ENCODE measurements at regions not wholly inside any gene's neighbourhood (a gene's known extent, or its start where the extent isn't known, plus 50 kb on each side); places are given as distances from the start of the nearest gene placed in this dataset.

GRCh38 chr6:76466286-76466685 lies 393.8 kb upstream of the IMPG1 start:
- Histone ChIP-seq H3K4me2 (ENCODE audit: low read length) (no peak overlapping the region), H2AFZ (ENCODE audit: low read depth, low read length, poor library complexity, severe bottlenecking) (no peak overlapping the region), H3K27ac (ENCODE audit: low read depth, low read length) (no peak overlapping the region), H3K9me3 (ENCODE audit: control insufficient read depth in 1 of 2, insufficient read depth in 1 of 2, low read depth in 1 of 2, low read length in 2 of 2) (no peaks in the 10 kb centered on the region), H4K20me1 (ENCODE audit: insufficient read depth) (no peaks in the 10 kb centered on the region), H3K4me3 (replicated peaks in 1 of 2; ENCODE audit: low read depth in 1 of 2, low read length in 2 of 2) (no peak overlapping the region), H3K36me3 (ENCODE audit: control insufficient read depth in 1 of 2, insufficient read depth in 2 of 2, low read length in 2 of 2) (no peaks in the 10 kb centered on the region), H3K79me2 (ENCODE audit: insufficient read depth, low read length) (no peaks in the 10 kb centered on the region), H3K9ac (ENCODE audit: low read length) (no peak overlapping the region), H3K4me1 (ENCODE audit: control insufficient read depth in 1 of 2, insufficient read depth in 2 of 2, low read length in 2 of 2) (no peaks in the 10 kb centered on the region), H3K9me2 (ENCODE audit: insufficient read depth) (no peaks in the 10 kb centered on the region), H3K27me3 (ENCODE audit: insufficient read depth, low read length) (no peaks in the 10 kb centered on the region)
- BruUV-seq (replicated peaks): no TSS peak
- POLR2A ChIA-PET: no interaction called here
- intact Hi-C loops (cut with micrococcal nuclease): no loop called here
- CTCF ChIA-PET: no interaction called here
- DNase-seq (ENCODE audit: low read depth, low spot score): no peak
- ATAC-seq: no peak
- RAD21 ChIA-PET (ENCODE audit: low non-redundant PET in 1 of 2, low total read pairs in 2 of 2, uncharacterized antibody in 2 of 2, unreplicated experiment in 2 of 2): no interaction called here
- TF ChIP-seq CBX3 (IDR thresholded peaks at IDR 0.05; ENCODE audit: low read depth) (no peak), ZBTB33 (IDR thresholded peaks at IDR 0.05; ENCODE audit: extremely low read depth, insufficient replicate concordance, low read length) (no peak), CEBPB (IDR thresholded peaks at IDR 0.05; ENCODE audit: low read depth) (no peak), ZFX (IDR thresholded peaks at IDR 0.05) (no peak), EGR1 (IDR thresholded peaks at IDR 0.05; ENCODE audit: low read depth) (no peak), RAD21 (IDR thresholded peaks at IDR 0.05; ENCODE audit: low read depth) (no peak), YY1 (IDR thresholded peaks at IDR 0.05; ENCODE audit: extremely low read depth, insufficient replicate concordance, low read depth, low read length) (no peak), POLR2AphosphoS5 (IDR thresholded peaks at IDR 0.05; ENCODE audit: low read depth, low read length) (no peak), ATF3 (IDR thresholded peaks at IDR 0.05) (no peak), FOSL1 (IDR thresholded peaks at IDR 0.05; ENCODE audit: low read depth) (no peak), SIN3A (IDR thresholded peaks at IDR 0.05; ENCODE audit: low read depth) (no peak), ELF1 (IDR thresholded peaks at IDR 0.05; ENCODE audit: borderline replicate concordance, low read depth) (no peak), POLR2A (IDR thresholded peaks at IDR 0.05; ENCODE audit: borderline replicate concordance, extremely low read depth, insufficient read depth, insufficient read length) (no peak), EZH2phosphoT487 (IDR thresholded peaks at IDR 0.05; ENCODE audit: borderline replicate concordance) (no peak), JUND (IDR thresholded peaks at IDR 0.05) (no peak), REST (IDR thresholded peaks at IDR 0.05; ENCODE audit: low read depth) (no peak)
